ENCODE measurements at regions not wholly inside any gene's neighbourhood (a gene's known extent, or its start where the extent isn't known, plus 50 kb on each side); places are given as distances from the start of the nearest gene placed in this dataset.

DNA sequence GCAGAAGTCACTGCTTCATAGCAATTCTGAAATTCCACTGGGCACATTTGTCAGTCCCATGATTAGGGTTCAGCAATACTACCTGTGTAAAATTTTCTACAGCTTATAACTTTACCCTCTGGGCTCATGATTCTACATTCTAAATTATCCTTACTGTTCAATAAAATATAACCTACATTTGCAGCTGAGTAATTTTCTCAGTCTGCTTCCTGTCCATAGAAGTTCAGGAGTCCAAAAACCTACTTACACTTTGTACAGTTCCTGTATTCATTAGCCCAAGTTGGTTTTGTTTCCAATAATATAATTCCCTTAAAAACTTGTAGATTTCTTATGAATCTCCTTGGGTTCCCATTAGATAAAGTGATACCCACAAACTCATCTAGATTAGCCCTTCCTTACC lies 295.3 kb downstream of the SP3 start:
- TF ChIP-seq, protein P1, sequence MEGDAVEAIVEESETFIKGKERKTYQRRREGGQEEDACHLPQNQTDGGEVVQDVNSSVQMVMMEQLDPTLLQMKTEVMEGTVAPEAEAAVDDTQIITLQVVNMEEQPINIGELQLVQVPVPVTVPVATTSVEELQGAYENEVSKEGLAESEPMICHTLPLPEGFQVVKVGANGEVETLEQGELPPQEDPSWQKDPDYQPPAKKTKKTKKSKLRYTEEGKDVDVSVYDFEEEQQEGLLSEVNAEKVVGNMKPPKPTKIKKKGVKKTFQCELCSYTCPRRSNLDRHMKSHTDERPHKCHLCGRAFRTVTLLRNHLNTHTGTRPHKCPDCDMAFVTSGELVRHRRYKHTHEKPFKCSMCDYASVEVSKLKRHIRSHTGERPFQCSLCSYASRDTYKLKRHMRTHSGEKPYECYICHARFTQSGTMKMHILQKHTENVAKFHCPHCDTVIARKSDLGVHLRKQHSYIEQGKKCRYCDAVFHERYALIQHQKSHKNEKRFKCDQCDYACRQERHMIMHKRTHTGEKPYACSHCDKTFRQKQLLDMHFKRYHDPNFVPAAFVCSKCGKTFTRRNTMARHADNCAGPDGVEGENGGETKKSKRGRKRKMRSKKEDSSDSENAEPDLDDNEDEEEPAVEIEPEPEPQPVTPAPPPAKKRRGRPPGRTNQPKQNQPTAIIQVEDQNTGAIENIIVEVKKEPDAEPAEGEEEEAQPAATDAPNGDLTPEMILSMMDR (IDR thresholded peaks at IDR 0.05; ENCODE audit: extremely low read depth, missing control alignments), result no peak
- no peak for DNase-seq (ENCODE audit: low spot score)

DNA sequence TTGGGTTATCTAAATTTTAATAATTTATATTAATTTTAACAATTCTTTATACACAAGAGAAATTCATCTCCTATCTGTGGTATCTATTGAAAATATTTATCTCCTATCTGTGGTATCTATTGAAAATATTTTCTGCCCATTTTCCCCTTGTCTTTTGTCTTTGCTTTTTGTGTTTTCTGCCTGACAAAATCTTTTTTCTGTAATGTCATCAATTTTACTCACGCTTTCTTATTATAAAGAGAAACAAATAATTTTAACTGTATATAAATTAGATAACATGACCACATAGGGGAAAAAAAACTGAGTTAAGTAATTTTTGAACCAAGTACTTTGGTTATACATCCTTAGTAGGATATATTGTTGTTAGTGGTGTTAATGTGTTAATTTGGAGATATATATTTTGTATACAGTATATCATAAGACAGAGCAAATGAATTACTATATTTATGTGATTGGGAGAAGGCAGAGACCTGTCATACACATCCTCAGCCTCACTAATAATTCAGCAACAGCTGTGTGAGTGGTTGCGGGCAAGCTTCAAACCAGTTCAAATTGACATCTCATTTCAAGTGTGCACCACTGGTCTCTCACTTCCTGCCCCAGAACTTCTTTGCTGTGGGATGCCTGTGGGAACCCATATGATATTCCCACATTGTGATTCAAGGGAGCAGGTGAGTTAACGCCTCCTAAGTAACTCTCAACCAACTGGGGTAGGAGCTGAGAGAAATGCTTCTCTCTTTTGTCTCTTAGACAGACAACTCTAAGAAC lies 292.4 kb downstream of the SP3 start:
- no peak for DNase-seq (ENCODE audit: low spot score)
- TF ChIP-seq, protein P1 (IDR thresholded peaks at IDR 0.05; ENCODE audit: extremely low read depth, missing control alignments), result no peak

DNA sequence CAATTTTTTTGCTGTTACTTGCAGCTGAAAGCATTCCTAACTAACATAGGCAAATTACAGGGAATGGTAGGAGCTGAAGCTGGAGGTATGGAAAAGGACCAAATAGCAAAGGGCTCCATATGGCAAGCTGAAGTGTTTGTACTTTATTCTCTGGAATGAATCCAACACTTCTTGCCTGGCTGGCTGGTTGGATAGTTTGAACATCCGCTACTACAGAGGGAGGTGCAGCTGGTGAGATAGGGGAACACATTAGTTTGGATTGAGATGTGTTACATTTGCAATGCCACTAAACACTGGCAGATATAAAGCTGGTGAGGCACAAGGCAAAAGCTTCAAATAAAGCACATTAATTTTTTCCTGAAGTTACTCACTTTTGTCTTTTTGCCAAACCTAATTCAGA lies 291.5 kb downstream of the SP3 start:
- no peak for DNase-seq (ENCODE audit: low spot score)
- TF ChIP-seq, protein P1 (IDR thresholded peaks at IDR 0.05; ENCODE audit: extremely low read depth, missing control alignments), result no peak

DNA sequence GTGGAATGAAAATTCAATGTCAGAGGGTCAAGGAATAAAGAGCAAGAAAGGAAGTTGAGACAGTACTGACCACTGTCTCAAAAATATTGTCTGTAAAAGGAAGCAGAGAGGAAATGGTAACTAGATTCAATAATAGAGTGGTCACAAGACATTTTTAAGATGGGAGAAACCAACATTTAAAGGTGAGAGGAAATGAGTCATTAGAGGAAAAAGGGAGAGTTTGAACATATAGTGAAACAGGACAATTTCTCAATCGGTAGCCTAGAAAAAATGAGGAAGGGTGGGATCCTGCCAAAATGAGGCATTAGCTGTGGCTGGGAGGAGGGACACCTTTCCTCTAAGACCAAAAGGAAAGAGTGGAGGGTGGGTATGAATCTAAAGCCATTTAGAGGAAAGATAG lies 288.5 kb downstream of the SP3 start:
- DNase-seq (ENCODE audit: low spot score), result no peak

DNA sequence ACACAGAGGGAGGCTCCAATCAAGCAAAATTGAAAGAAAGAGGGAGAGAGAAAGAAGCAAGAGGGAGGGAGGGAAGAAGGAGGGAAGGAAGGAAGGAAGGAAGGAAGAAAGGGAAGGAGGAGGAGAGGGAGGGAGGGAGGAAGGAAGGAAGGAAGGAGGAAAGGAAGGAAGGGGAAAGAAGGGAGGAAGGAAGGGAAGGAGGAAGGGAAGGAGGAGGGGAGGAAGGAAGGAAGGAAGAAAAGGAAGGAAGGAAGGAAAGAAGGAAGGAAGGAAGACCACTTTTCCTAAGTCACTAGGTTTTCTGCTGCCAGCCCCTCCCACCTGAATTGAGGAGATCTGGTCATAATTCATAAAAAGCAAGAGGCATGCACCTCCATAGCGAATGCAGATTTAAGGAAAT lies 287.0 kb downstream of the SP3 start:
- TF ChIP-seq, protein P1 (IDR thresholded peaks at IDR 0.05; ENCODE audit: extremely low read depth, missing control alignments), result no peak
- DNase-seq (ENCODE audit: low spot score), result no peak

More for the DNA sequence above, 288.5 kb downstream of the SP3 start:
- TF ChIP-seq, protein P1 (IDR thresholded peaks at IDR 0.05; ENCODE audit: extremely low read depth, missing control alignments), result no peak

DNA sequence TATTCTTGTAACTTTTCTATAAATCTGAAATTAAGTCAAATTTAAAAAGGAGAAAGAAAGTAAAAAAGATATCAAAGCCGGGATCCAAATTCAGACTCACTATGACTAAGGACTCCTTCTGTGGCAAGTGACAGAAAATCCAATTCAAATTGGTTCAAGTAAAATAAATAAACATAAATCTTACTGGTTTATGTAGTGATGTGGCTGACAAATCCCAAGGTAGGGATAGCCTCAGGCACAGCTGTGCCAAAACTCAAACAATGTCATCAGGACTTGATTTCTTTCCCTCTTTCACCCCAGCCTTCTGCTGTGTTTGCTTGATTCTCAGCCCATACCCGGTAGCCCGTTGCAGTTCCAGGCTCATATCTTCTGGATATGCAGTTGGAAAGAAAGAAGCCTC lies 284.6 kb downstream of the SP3 start:
- DNase-seq (ENCODE audit: low spot score), result no peak
- TF ChIP-seq, protein P1 (IDR thresholded peaks at IDR 0.05; ENCODE audit: extremely low read depth, missing control alignments), result no peak

DNA sequence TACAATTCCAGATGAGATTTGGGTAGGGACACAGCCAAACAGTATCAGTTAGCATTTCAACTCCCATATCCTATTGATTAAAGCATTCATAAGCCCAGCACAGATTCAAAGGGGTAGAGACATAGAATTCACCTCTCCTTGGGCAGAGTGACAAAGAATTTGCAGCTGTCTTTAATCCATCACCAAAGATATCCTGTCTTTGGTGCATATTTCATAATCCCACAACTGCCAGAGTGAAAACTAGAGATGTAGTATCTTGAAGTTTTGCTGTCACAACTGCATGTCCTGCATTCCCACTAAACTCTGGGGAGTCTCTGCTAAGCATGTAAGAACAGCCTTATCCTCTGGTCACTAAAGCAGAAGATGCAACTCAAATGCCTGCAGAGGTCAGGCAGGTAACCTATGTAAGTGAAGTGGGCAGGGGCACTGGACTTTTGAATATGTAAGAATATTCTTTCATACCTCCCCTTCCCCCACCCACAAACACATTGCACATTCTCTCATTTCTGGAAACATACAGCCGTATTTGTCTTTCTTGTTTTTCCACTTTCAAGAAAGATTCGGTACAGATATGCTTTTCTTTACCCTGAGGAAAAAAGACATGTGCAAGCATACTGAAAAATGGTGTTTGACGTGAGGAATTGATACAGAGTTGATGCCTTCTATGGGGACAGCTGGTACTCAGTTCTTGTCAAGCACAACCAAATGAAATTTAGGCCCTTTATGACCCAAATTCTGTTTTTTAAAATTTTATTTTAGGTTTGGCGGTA lies 283.1 kb downstream of the SP3 start:
- DNase-seq (ENCODE audit: low spot score), result no peak
- TF ChIP-seq, protein P1 (IDR thresholded peaks at IDR 0.05; ENCODE audit: extremely low read depth, missing control alignments), result no peak
